Putamen (tissue), 1 donor: ENCODE measurements at regions not wholly inside any gene's neighbourhood (a gene's known extent, or its start where the extent isn't known, plus 50 kb on each side); places are given as distances from the start of the nearest gene placed in this dataset.

Source experiments
- DNase-seq: peaks from one replicate; pipeline ENCODE4 v3.0.0-alpha.2; 2016; ENCODE audit warnings: low spot score

DNA sequence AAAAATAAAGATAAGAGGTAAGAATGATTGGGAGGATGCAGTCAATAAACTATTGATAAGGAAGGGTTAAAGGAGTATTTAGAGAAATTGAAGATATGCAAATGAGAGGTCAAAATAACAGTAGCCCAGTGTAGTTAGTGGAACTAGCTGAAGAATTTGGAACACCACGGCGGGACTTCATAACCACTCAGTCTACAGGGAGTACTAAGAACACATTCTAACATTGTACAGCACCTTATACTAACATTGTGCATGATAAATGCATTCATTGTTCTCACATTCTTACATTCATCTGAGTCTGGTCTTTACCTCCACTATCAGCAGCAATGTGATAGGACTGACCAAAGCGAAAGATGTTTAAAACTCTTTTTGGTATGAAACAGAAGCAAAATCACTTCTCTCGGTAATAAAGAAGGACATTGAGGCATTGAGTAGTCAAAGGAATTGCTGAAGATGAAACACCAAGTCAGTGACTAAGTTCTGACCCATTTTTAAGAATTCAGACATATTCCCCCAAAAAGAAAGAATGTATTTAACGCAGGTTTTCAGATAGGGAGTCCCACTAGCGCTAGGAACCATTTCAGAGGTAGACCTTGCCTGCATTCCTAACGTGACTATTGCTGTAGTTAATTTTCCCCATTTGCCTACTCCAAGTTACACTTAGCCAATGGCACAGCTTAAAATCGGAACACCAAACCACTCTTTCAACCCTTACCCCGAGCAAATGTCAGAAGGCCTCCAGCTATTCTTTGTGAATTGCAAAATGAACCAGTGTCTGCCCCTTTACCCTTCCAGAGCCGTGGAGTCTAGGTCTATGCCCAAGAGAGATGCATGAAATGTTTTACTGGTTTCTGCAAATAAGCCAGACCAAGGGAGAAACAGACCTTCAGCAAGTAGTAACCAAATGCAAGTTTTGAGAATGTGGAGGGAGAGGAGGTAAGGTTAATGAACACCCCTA, 108.8 kb upstream of the IRF2BP2 start:
- DNase-seq = no peak

- DNase-seq = no peak
Measured at GRCh38 chr1:234716908-234717375, 107.0 kb upstream of the IRF2BP2 start.

- no peak for DNase-seq
Measured at GRCh38 chr1:234715252-234716014, 105.5 kb upstream of the IRF2BP2 start.

DNA sequence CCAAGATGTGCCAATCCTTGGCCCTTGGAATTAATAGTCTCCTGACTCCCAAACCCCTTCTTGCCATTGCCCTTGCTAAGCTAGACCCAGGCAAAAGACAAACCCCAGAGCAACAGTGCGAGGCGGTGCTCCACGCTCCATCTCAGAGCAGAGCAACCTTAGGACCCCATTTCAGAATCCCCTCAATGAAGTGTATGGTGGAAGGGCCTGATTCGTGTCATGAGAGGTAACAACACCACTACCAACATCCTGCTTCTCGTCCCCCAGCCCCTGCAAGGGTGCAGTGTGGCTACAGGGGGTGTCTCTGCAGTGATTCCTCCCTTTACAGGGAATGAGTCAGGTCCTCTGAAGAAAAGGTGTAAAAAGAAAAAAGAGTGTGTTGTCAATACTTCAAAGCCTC, 103.9 kb upstream of the IRF2BP2 start:
- DNase-seq = no peak

DNA sequence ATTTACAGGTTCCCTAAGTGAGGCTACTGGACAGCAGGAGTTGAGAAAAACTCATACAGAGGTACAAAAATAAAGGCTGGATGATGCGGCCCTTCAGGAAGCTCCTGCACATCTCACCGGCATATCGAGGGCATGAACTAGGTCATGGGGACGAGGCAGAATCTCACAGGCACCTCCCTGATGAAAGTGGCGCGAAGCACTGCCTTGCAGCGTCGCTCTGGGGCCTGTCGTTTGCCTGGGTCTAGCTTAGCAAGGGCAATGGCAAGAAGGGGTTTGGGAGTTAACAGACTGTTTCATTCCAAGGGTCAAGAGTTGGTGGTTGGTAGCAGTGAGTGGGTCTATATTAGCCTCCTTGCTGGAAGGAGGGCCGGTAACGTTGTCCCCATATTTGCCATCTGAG, 103.5 kb upstream of the IRF2BP2 start:
- DNase-seq = no peak

DNA sequence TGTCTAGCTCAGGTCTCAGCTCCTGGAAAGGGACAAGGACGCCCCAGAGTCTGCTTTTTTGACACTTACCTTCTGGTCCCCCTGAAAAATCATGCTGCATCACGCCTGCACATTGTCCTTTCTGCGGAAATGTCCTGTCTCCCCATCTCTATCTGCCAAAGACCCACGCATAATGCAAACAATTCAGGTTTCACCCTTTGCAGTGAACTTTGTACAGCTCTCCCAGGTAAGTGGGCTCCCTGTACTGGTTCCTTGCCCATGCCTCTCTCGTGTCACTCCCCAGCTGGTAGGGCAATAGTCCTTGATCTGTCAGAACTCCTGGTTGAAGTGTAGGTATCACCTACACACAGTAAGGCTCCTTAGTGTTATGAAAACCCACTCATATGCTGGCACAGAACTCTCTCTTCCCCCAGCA, 102.9 kb upstream of the IRF2BP2 start:
- no peak for DNase-seq

DNA sequence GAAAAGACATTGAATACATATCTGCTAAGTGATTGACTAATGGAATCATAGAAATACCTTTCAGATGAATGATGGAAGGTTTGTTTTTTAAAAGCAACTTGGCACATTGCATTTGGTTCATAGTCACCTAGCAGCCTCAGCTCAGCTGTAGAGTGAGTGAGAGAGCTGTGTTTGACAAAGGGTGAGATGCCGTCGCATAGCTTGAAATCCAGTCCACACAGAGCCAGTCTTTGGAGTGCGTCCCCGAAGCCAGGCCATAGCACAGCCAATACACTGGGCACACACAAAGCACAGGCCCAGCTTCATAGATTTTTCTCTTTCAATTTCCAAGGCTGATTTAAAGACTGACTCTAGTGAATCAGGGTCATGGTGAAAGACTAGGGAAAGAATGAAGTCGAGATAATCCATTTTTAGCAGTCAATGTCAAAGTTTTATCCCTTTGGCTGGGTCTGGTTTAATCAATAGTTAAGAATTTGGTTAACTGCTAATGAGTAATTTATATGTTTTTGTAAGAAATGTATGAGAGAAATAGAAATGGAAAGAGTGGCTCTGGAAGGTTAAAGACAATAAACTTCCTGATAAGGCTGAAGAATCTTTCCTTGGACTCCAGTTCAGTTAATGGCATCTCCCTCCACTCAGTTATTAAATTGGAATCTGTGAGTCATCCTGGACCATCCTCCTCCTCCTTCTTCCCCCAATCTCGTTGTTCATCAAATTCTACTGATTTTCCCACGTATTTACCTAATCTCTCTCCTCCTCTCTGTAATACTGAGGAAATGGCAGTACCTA, 101.2 kb upstream of the IRF2BP2 start:
- no peak for DNase-seq

- DNase-seq = no peak
Measured at GRCh38 chr1:234710381-234710780, 100.4 kb upstream of the IRF2BP2 start.

GRCh38 chr1:234709473-234710228, 99.7 kb upstream of the IRF2BP2 start:
- no peak for DNase-seq

GRCh38 chr1:234708700-234709395, 98.9 kb upstream of the IRF2BP2 start:
- DNase-seq = no peak

DNA sequence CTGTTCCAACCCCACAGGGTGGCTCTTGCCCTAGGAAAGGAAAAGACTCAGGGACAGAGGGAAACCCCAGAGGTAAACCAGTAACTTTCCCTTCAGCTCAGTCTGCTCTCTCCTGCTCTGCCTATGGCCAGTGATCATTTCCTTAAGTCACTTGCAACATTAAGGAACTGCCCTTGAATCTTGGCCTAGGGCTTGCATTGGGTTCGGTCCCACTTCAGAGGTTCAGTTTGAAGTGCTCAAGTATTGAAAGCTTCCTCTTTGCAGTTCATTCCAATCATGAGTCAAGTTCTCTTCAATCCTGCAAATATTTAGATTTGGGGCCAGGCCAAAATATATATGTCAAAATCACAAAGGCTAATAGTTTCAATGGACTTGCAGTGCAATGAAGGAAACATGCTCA, 97.7 kb upstream of the IRF2BP2 start:
- DNase-seq = no peak

DNA sequence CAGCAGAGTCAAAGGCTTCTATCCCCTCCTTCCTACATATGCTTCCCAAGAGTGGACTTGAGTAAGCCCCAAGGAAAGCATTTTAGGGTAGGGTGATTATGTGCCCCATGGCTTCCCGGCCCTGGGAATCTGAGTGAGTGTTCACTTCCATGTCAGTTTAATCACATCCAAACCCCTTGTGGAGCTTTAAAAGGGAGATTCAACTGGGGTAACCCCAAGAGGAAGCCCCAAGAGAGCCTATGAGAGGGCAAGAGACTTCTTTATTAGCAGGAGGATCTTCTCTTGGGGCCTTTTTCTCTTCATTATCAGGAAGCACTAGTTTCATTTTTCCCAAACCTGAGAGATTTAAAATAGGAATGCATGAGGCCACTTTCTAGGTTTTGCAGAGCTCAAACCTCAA, 97.0 kb upstream of the IRF2BP2 start:
- no peak for DNase-seq

DNA sequence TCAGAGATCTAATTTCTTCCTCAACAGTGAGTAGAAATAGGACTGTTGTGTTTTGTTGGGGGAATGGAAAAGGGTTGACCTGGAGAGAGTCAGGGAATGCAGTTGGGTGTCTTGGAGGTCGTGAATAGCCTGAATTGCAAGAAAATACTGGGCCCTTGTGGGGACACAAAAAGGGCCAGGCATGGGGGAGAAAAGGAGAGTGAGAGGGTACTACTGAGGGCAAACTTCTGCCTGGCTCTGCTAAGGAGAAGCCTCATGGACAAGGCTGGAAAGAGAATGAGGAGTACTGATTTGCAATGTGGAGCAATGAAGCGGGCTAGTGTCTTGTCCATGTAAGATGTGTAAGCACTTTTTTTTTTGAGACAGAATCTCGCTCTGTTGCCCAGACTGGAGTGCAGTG, 96.2 kb upstream of the IRF2BP2 start:
- DNase-seq = no peak

- no peak for DNase-seq
Measured at GRCh38 chr1:234705615-234706014, 95.6 kb upstream of the IRF2BP2 start.

DNA sequence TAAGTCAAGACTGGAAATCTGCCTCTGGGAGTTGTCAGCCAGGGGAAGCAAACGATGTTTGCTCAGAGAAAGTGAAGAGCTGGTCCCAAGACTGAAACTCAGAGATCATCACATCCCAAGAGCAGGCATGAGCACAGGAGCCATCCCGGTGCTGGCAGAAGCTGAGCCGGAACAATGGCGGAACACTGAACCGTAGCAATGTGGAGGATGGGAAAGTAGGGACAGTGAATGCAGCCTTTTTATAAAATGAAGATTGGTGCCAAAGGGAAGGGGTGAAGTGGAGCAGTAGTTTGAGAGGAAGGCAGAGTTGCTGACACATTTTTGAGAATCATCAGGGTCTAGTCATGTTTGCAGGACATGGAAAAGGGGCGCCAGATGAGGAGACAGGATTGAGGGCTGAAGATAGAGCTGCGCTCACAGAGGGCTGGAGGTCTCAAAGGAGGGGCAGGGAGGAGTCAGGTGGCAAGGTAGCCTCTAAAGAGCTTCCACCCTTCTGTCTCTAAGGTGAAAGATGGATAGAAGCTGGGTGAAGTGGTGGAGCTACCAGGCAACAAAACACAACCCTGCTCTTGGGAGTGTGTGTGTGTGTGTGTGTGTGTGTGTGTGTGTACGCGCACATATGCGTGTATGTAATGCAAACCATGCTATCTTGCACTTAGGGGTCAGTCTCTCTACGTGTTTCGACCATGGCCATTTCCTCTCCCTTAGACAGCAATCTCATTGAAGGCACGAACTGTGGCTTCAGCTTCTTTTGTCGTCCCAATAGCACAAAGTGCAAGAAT, 94.3 kb upstream of the IRF2BP2 start:
- no peak for DNase-seq

DNA sequence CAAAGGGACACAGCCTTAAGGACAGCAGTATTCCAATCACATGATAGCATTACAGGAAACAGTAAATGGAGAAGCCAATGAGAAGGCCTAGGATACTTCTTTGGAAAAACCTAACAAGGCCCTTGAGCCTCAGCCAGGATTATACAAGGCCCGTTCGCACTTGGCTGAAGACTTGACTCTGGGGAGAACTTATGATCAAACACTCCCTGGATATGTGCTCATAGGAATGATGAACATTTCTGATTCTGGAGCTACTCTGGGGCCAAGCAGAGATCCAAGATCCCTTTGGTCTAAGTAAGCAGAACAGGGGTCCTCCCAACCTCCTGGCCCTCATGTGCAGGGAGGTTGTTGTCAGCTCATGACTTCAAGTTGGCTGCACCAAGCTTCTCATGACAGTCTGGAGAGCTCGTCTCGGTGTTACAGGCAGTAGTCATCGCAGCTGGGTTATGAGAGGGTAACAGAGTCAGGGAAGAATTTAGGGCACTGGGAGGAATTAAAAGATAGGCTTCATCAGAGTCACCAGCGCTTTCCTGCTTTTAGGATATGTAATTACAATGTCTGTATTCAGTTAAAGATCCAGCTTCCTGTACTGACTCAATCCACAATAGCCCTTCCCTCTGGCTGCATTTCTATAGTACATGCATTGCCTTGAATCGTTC, 92.5 kb upstream of the IRF2BP2 start:
- DNase-seq = no peak

DNA sequence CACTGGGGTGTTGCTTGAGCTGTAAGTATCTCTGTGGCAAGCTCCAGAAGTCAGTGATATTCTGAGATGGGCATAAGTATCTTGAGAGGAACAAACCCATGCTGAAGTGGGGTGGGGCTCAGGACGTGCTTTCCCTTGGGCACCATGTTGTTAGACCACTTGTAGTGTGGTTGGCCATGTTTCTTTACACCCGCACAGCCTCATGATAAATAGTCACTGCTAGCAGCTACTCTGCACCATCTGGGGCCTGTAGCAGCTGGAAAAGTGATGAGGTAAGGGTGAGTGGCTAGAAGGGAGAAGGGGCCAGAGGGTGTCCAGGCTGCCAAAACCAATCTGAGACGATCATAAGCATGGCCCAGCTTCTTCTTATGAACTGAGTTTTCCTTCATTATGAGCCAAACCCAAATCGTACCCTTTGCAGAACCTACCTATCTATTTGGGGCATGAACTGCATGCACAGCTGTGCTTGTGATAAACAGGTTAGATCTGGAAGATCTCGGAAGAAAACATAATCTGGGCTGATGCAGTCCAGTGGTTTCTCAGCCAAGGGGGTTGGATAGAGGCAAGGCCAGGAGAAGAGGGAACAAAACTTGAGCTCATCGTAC, 91.9 kb upstream of the IRF2BP2 start:
- DNase-seq = no peak

- DNase-seq = no peak
Measured at GRCh38 chr1:234699795-234700665, 90.1 kb upstream of the IRF2BP2 start.
